ENCODE measurements at regions not wholly inside any gene's neighbourhood (a gene's known extent, or its start where the extent isn't known, plus 50 kb on each side); places are given as distances from the start of the nearest gene placed in this dataset.
"Not testable (repeated sequence)": the region's sequence is repeated elsewhere in the genome, so short reads cannot be mapped to it uniquely, and the experiment has no call there.

DNA sequence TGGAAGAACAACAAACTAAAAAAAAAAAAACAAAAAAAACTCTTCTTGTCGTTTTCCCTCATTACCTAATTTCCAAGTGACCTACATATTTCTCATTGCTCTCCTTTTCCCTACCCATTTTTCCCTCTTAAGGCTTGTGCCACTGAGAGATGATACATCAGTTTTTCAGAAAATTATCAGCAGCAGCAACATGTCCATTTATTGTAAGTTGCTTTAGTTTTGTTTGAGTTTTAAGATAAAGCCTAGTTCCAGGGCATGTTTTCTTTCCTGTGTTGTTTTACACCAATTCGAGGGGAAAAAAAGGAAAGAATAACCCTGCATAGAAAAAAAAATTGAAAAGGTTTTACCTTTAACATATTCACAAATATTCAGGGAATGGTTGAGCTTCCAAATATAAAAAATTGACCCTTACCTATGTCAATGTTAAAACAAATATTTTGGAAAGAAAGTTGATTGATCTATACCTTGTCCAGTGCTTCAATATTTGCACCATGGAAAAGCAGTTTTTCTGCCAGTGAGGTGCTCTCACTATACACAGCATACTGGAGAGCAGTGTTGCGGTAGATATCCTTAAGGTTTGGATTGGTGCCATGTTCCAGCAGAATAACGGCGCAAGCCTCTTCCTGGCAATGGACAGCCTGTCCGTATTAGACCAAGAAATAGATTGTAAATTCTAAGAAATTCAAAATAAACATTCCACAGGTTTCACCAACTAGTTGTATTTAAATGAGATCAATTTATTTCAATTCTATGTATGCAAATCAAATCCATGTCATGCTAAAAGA is 537.9 kb upstream of the DEFB115 start:
- TF ChIP-seq, protein P1, sequence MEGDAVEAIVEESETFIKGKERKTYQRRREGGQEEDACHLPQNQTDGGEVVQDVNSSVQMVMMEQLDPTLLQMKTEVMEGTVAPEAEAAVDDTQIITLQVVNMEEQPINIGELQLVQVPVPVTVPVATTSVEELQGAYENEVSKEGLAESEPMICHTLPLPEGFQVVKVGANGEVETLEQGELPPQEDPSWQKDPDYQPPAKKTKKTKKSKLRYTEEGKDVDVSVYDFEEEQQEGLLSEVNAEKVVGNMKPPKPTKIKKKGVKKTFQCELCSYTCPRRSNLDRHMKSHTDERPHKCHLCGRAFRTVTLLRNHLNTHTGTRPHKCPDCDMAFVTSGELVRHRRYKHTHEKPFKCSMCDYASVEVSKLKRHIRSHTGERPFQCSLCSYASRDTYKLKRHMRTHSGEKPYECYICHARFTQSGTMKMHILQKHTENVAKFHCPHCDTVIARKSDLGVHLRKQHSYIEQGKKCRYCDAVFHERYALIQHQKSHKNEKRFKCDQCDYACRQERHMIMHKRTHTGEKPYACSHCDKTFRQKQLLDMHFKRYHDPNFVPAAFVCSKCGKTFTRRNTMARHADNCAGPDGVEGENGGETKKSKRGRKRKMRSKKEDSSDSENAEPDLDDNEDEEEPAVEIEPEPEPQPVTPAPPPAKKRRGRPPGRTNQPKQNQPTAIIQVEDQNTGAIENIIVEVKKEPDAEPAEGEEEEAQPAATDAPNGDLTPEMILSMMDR (IDR thresholded peaks at IDR 0.05; ENCODE audit: extremely low read depth in 1 of 2, insufficient read depth in 1 of 2, low read depth in 1 of 2, low read length in 2 of 2): not testable (repeated sequence)
- not testable (repeated sequence) for TF ChIP-seq POLR2A (IDR thresholded peaks at IDR 0.05; ENCODE audit: low read depth, low read length); EZH2 (IDR thresholded peaks at IDR 0.05; ENCODE audit: borderline replicate concordance, low read depth, low read length, severe bottlenecking); POLR2AphosphoS5 (IDR thresholded peaks at IDR 0.05; ENCODE audit: insufficient read depth, low read depth, low read length); JUN (IDR thresholded peaks at IDR 0.05; ENCODE audit: borderline replicate concordance, insufficient read depth, insufficient read length, low read depth); MAX (IDR thresholded peaks at IDR 0.05; ENCODE audit: insufficient read depth, insufficient read length); MYC (IDR thresholded peaks at IDR 0.05; ENCODE audit: low read depth, low read length); GATA2 (IDR thresholded peaks at IDR 0.05; ENCODE audit: insufficient read depth, insufficient read length, low read depth, low read length); FOS (IDR thresholded peaks at IDR 0.05; ENCODE audit: borderline replicate concordance, insufficient read depth, low read length)

Measured in endothelial cell of umbilical vein (primary cell).